GM21737 (cell line): ENCODE measurements at regions not wholly inside any gene's neighbourhood (a gene's known extent, or its start where the extent isn't known, plus 50 kb on each side); places are given as distances from the start of the nearest gene placed in this dataset.

Experiments
- ATAC-seq: cut with Tn5 transposase; IDR thresholded peaks from one replicate; pipeline ENCODE4 v1.9.1; 2021; ENCODE audit warnings: mild to moderate bottlenecking, moderate library complexity; ENCODE audit not compliant: unreplicated experiment

- ATAC-seq, result no peak
Measured at GRCh38 chr4:18077808-18078207, 56.3 kb upstream of the LCORL start.

GRCh38 chr4:18075823-18076433, 54.4 kb upstream of the LCORL start:
- no peak for ATAC-seq

- ATAC-seq, result no peak
Measured at GRCh38 chr4:18071894-18072293, 50.3 kb upstream of the LCORL start.
